Stimulated activated CD4-positive, alpha-beta T cell treated with anti-CD3 and anti-CD28 coated beads, TNF-alpha, amount 100 ng/mL, for 4 hours (primary cell): ENCODE measurements at regions not wholly inside any gene's neighbourhood (a gene's known extent, or its start where the extent isn't known, plus 50 kb on each side); places are given as distances from the start of the nearest gene placed in this dataset.

ENCODE experiments used
- DNase-seq, 3 experiments: peaks; one replicate each; pipeline ENCODE4 v3.0.0-alpha.2; 2020; ENCODE audit warnings: low read depth in 3 of 3

- DNase-seq = no peak
These were observed 436.2 kb downstream of the MATN1 start for GRCh38 chr1:30286988-30287839.

GRCh38 chr1:30286241-30286987 is 437.0 kb downstream of the MATN1 start:
- DNase-seq = no peak

- no peak for DNase-seq
These were observed 437.9 kb downstream of the MATN1 start for GRCh38 chr1:30285501-30285932.

GRCh38 chr1:30284728-30285475 is 438.5 kb downstream of the MATN1 start:
- DNase-seq = no peak

- DNase-seq = no peak
These were observed 439.2 kb downstream of the MATN1 start for GRCh38 chr1:30284226-30284625.

- DNase-seq = no peak
These were observed 440.0 kb downstream of the MATN1 start for GRCh38 chr1:30283199-30283962.

- DNase-seq = no peak
These were observed 442.8 kb downstream of the MATN1 start for GRCh38 chr1:30280572-30280971.

- DNase-seq = no peak
These were observed 445.5 kb downstream of the MATN1 start for GRCh38 chr1:30277911-30278310.

GRCh38 chr1:30277415-30277814 is 446.0 kb downstream of the MATN1 start:
- no peak for DNase-seq

- DNase-seq = no peak
These were observed 447.2 kb downstream of the MATN1 start for GRCh38 chr1:30275926-30276764.

- no peak for DNase-seq
These were observed 448.3 kb downstream of the MATN1 start for GRCh38 chr1:30274976-30275621.

- no peak for DNase-seq
These were observed 449.0 kb downstream of the MATN1 start for GRCh38 chr1:30274173-30274970.

GRCh38 chr1:30273456-30273855 is 449.9 kb downstream of the MATN1 start:
- no peak for DNase-seq

GRCh38 chr1:30273021-30273325 is 450.4 kb downstream of the MATN1 start:
- DNase-seq = no peak

- no peak for DNase-seq
These were observed 450.9 kb downstream of the MATN1 start for GRCh38 chr1:30272277-30273020.

- no peak for DNase-seq
These were observed 451.7 kb downstream of the MATN1 start for GRCh38 chr1:30271401-30272276.

GRCh38 chr1:30270461-30270860 is 452.9 kb downstream of the MATN1 start:
- DNase-seq = no peak
